H9 (cell line): ENCODE measurements at regions not wholly inside any gene's neighbourhood (a gene's known extent, or its start where the extent isn't known, plus 50 kb on each side); places are given as distances from the start of the nearest gene placed in this dataset.

Source experiments
- DNase-seq: peaks from one replicate; pipeline ENCODE4 v3.0.0-alpha.2; 2017
- H2AFZ ChIP-seq: one replicate; pipeline ENCODE4 v1.6.1; 2013; ENCODE audit warnings: mild to moderate bottlenecking, low read length, control low read depth, moderate library complexity
- H2AK5ac ChIP-seq: 2 replicates; pipeline ENCODE4 v1.6.1; 2013; ENCODE audit warnings: low read length, control low read depth, mixed read lengths; ENCODE audit not compliant: insufficient read length
- H2BK120ac ChIP-seq: one replicate; pipeline ENCODE4 v1.6.1; 2013; ENCODE audit warnings: low read depth, mild to moderate bottlenecking, low read length, control low read depth, inconsistent platforms; ENCODE audit not compliant: poor library complexity, severe bottlenecking
- H2BK12ac ChIP-seq: 2 replicates; pipeline ENCODE4 v1.6.1; 2013; ENCODE audit warnings: low read length, control low read depth, mixed read lengths, low read depth; ENCODE audit not compliant: insufficient read length
- H2BK15ac ChIP-seq: 2 replicates; pipeline ENCODE4 v1.6.1; 2013; ENCODE audit warnings: low read depth, low read length, control low read depth
- H2BK20ac ChIP-seq: one replicate; pipeline ENCODE4 v1.6.1; 2013; ENCODE audit warnings: low read depth, mild to moderate bottlenecking, low read length, control low read depth, inconsistent platforms; ENCODE audit not compliant: poor library complexity, severe bottlenecking
- H2BK5ac ChIP-seq: 2 replicates; pipeline ENCODE4 v1.6.1; 2013; ENCODE audit warnings: low read length, control low read depth, mixed read lengths; ENCODE audit not compliant: insufficient read length
- H3K14ac ChIP-seq: 2 replicates; pipeline ENCODE4 v1.6.1; 2013; ENCODE audit warnings: low read length, control low read depth; ENCODE audit not compliant: insufficient read depth
- H3K18ac ChIP-seq: 2 replicates; pipeline ENCODE4 v1.6.1; 2013; ENCODE audit warnings: low read depth, mild to moderate bottlenecking, mixed read lengths, low read length, control low read depth; ENCODE audit not compliant: insufficient read length
- H3K23ac ChIP-seq: 2 replicates; pipeline ENCODE4 v1.6.1; 2013; ENCODE audit warnings: low read length, control low read depth, mixed read lengths, low read depth; ENCODE audit not compliant: insufficient read length
- H3K23me2 ChIP-seq: 2 replicates; pipeline ENCODE4 v1.6.1; 2013; ENCODE audit warnings: low read depth, mild to moderate bottlenecking, mixed read lengths, low read length, control low read depth; ENCODE audit not compliant: insufficient read length, poor library complexity, severe bottlenecking
- H3K27ac ChIP-seq: 2 replicates; pipeline ENCODE4 v1.5.1; 2013; ENCODE audit warnings: low read length, control low read depth, mixed read lengths, low read depth; ENCODE audit not compliant: insufficient read length
- H3K27me3 ChIP-seq: 2 replicates; pipeline ENCODE4 v1.6.1; 2013; ENCODE audit warnings: low read length, control low read depth, inconsistent platforms; ENCODE audit not compliant: insufficient read depth
- H3K4ac ChIP-seq: 2 replicates; pipeline ENCODE4 v1.6.1; 2013; ENCODE audit warnings: low read depth, mild to moderate bottlenecking, control low read depth, inconsistent platforms, low read length, moderate library complexity
- H3K4me1 ChIP-seq: 2 replicates; pipeline ENCODE4 v1.6.1; 2013; ENCODE audit warnings: low read length, control low read depth, inconsistent platforms; ENCODE audit not compliant: insufficient read depth
- H3K4me2 ChIP-seq: 2 replicates; pipeline ENCODE4 v1.6.1; 2013; ENCODE audit warnings: low read length, control low read depth, mixed read lengths; ENCODE audit not compliant: insufficient read length, insufficient read depth
- H3K56ac ChIP-seq: 2 replicates; pipeline ENCODE4 v1.6.1; 2013; ENCODE audit warnings: low read depth, mild to moderate bottlenecking, mixed read lengths, low read length, control low read depth; ENCODE audit not compliant: insufficient read length
- H3K79me1 ChIP-seq: 2 replicates; pipeline ENCODE4 v1.6.1; 2013; ENCODE audit warnings: low read depth, mild to moderate bottlenecking, moderate library complexity, low read length, control low read depth, inconsistent platforms; ENCODE audit not compliant: insufficient read depth, poor library complexity, severe bottlenecking
- H3K79me2 ChIP-seq: 2 replicates; pipeline ENCODE4 v1.6.1; 2013; ENCODE audit warnings: low read length, control low read depth, inconsistent platforms; ENCODE audit not compliant: insufficient read depth
- H3K9ac ChIP-seq: 2 replicates; pipeline ENCODE4 v1.6.1; 2013; ENCODE audit warnings: low read length, control low read depth, mixed read lengths; ENCODE audit not compliant: insufficient read length; ENCODE audit errors: extremely low read depth
- H3K9me3 ChIP-seq: one replicate; pipeline ENCODE4 v1.6.1; 2013; ENCODE audit warnings: low read depth, low read length, inconsistent platforms; ENCODE audit not compliant: control insufficient read depth
- H3T11ph ChIP-seq: one replicate; pipeline ENCODE4 v1.6.1; 2013; ENCODE audit warnings: mild to moderate bottlenecking, low read length, control low read depth, inconsistent platforms
- H4K20me1 ChIP-seq: one replicate; pipeline ENCODE4 v1.6.1; 2013; ENCODE audit not compliant: control insufficient read depth, insufficient read length, insufficient read depth
- H4K5ac ChIP-seq: 2 replicates; pipeline ENCODE4 v1.6.1; 2013; ENCODE audit warnings: low read depth, mild to moderate bottlenecking, mixed read lengths, low read length, control low read depth; ENCODE audit not compliant: insufficient read length
- H4K8ac ChIP-seq: replicated peaks from 2 replicates; pipeline ENCODE4 v1.6.1; 2013; ENCODE audit warnings: low read length, control low read depth, mixed read lengths, low read depth; ENCODE audit not compliant: insufficient read length
- H4K91ac ChIP-seq: 2 replicates; pipeline ENCODE4 v1.6.1; 2013; ENCODE audit warnings: low read depth, mild to moderate bottlenecking, moderate library complexity, mixed read lengths, low read length, control low read depth; ENCODE audit not compliant: insufficient read length
- H3K27ac Mint-ChIP-seq, 3 experiments: 2 replicates in 2 of 3; 3 replicates in 1 of 3; pipeline ENCODE4 v1.8.0; 2020 to 2021; ENCODE audit warnings: mixed read lengths in 3 of 3, mild to moderate bottlenecking in 1 of 3, moderate library complexity in 1 of 3
- H3K27me3 Mint-ChIP-seq: 2 replicates; pipeline ENCODE4 v1.8.0; 2021; ENCODE audit warnings: low read depth, mild to moderate bottlenecking, moderate library complexity, mixed read lengths
- H3K36me3 Mint-ChIP-seq, 3 experiments: 2 replicates in 2 of 3; 3 replicates in 1 of 3; pipeline ENCODE4 v1.8.0; 2020 to 2021; ENCODE audit warnings: low read depth in 3 of 3, mixed read lengths in 3 of 3; ENCODE audit not compliant: insufficient read depth in 1 of 3
- H3K4me1 Mint-ChIP-seq, 2 experiments: 2 replicates each; pipeline ENCODE4 v1.8.0; 2020; ENCODE audit warnings: mixed read lengths in 2 of 2
- H3K4me3 Mint-ChIP-seq, 2 experiments: 2 replicates in 1 of 2; 3 replicates in 1 of 2; pipeline ENCODE4 v1.8.0; 2020 to 2021; ENCODE audit warnings: mild to moderate bottlenecking in 2 of 2, mixed read lengths in 2 of 2, moderate library complexity in 1 of 2
- H3K9me3 Mint-ChIP-seq, 2 experiments: 2 replicates in 1 of 2; 3 replicates in 1 of 2; pipeline ENCODE4 v1.8.0; 2020; ENCODE audit warnings: mild to moderate bottlenecking in 2 of 2, mixed read lengths in 2 of 2, moderate library complexity in 1 of 2
- WGBS: extraction: QIAGEN DNeasy Blood & Tissue Kit; methylation state at CpG from one replicate; pipeline ENCODE4 v1.1.7; 2013; ENCODE audit warnings: missing lambda C conversion rate, low lambda C conversion rate, mixed read lengths; ENCODE audit not compliant: insufficient read length; ENCODE audit errors: extremely low coverage; 5-methylcytosine and 5-hydroxymethylcytosine counted together
- TF ChIP-seq, protein P1 (sequence below): fragments of 200-600 bp; sonication (generic); conservative IDR thresholded peaks from 3 replicates; pipeline ENCODE4 v1.8.0; 2021; ENCODE audit warnings: antibody characterized with exemption, mild to moderate bottlenecking

GRCh38 chr16:66152823-66153393, 213.6 kb upstream of the CDH5 start:
- H3K9ac ChIP-seq, result no peak overlapping the region
- peak overlapping the region in 1 of 3 experiments; percentile 9; a peak in 1 of 7 replicates for H3K27ac Mint-ChIP-seq
- H4K5ac ChIP-seq, result no peak overlapping the region
- WGBS, result no CpG with 5 or more reads among the region's 3 CpGs
- no peak for DNase-seq
- no peaks in the 10 kb centered on the region for H3K79me1 ChIP-seq
- no peak overlapping the region for H3K56ac ChIP-seq
- H2BK120ac ChIP-seq, result no peak overlapping the region
- peaks cover 1% of the 10 kb centered on the region; the same call in 1 of the 2 replicates for H3K27me3 Mint-ChIP-seq
- H2AK5ac ChIP-seq, result no peak overlapping the region
- no peak overlapping the region for H3K23ac ChIP-seq
- no peaks in the 10 kb centered on the region for H4K20me1 ChIP-seq
- no peak overlapping the region for H2AFZ ChIP-seq
- H3K27ac ChIP-seq, result no peak overlapping the region
- TF ChIP-seq, protein P1, sequence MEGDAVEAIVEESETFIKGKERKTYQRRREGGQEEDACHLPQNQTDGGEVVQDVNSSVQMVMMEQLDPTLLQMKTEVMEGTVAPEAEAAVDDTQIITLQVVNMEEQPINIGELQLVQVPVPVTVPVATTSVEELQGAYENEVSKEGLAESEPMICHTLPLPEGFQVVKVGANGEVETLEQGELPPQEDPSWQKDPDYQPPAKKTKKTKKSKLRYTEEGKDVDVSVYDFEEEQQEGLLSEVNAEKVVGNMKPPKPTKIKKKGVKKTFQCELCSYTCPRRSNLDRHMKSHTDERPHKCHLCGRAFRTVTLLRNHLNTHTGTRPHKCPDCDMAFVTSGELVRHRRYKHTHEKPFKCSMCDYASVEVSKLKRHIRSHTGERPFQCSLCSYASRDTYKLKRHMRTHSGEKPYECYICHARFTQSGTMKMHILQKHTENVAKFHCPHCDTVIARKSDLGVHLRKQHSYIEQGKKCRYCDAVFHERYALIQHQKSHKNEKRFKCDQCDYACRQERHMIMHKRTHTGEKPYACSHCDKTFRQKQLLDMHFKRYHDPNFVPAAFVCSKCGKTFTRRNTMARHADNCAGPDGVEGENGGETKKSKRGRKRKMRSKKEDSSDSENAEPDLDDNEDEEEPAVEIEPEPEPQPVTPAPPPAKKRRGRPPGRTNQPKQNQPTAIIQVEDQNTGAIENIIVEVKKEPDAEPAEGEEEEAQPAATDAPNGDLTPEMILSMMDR, result no peak
- H3K23me2 ChIP-seq, result no peaks in the 10 kb centered on the region
- no peaks in the 10 kb centered on the region for H3K27me3 ChIP-seq
- H2BK15ac ChIP-seq, result no peak overlapping the region
- H3K4ac ChIP-seq, result no peak overlapping the region
- no peak overlapping the region for H3K14ac ChIP-seq
- peaks cover 6 to 11% of the 10 kb centered on the region in 2 experiments for H3K4me1 Mint-ChIP-seq
- no peak overlapping the region for H3T11ph ChIP-seq
- H3K9me3 ChIP-seq, result no peaks in the 10 kb centered on the region
- no peaks in the 10 kb centered on the region for H3K36me3 Mint-ChIP-seq
- no peak overlapping the region for H2BK12ac ChIP-seq
- H3K4me2 ChIP-seq, result no peak overlapping the region
- H3K18ac ChIP-seq, result no peak overlapping the region
- H2BK5ac ChIP-seq, result no peak overlapping the region
- no peak overlapping the region for H4K91ac ChIP-seq
- no peaks in the 10 kb centered on the region for H3K9me3 Mint-ChIP-seq
- no peaks in the 10 kb centered on the region for H3K79me2 ChIP-seq
- H4K8ac ChIP-seq, result no peak overlapping the region
- no peak overlapping the region for H2BK20ac ChIP-seq
- peaks cover 4% of the 10 kb centered on the region; the same call in 1 of the 2 replicates for H3K4me1 ChIP-seq
- H3K4me3 Mint-ChIP-seq, result no peak overlapping the region
